Neural crest cell (in vitro differentiated cells): ENCODE measurements at regions not wholly inside any gene's neighbourhood (a gene's known extent, or its start where the extent isn't known, plus 50 kb on each side); places are given as distances from the start of the nearest gene placed in this dataset.
"Not testable (repeated sequence)": the region's sequence is repeated elsewhere in the genome, so short reads cannot be mapped to it uniquely, and the experiment has no call there.

Experiments used
- DNase-seq: peaks from one replicate; pipeline ENCODE4 v3.0.0; 2021; ENCODE audit warnings: low read depth, mixed read lengths, low spot score
- H3K27ac Mint-ChIP-seq: one replicate; pipeline ENCODE4 v1.8.0; 2021; ENCODE audit warnings: mild to moderate bottlenecking, mixed read lengths; ENCODE audit not compliant: unreplicated experiment
- H3K27me3 Mint-ChIP-seq: 2 replicates; pipeline ENCODE4 v1.8.0; 2021; ENCODE audit warnings: low read depth, mild to moderate bottlenecking, mixed read lengths
- H3K36me3 Mint-ChIP-seq: 2 replicates; pipeline ENCODE4 v1.8.0; 2021; ENCODE audit warnings: low read depth, mild to moderate bottlenecking, mixed read lengths
- H3K4me1 Mint-ChIP-seq: 2 replicates; pipeline ENCODE4 v1.8.0; 2021; ENCODE audit warnings: mixed read lengths
- H3K4me3 Mint-ChIP-seq: one replicate; pipeline ENCODE4 v1.8.0; 2021; ENCODE audit warnings: mild to moderate bottlenecking, mixed read lengths
- H3K9me3 Mint-ChIP-seq: 2 replicates; pipeline ENCODE4 v1.8.0; 2021; ENCODE audit warnings: mixed read lengths
- TF ChIP-seq, protein P1 (sequence below): fragments of 200-600 bp; sonication (generic); conservative IDR thresholded peaks from 2 replicates; pipeline ENCODE4 v1.5.0; 2021; ENCODE audit warnings: antibody characterized with exemption, mild to moderate bottlenecking

DNA sequence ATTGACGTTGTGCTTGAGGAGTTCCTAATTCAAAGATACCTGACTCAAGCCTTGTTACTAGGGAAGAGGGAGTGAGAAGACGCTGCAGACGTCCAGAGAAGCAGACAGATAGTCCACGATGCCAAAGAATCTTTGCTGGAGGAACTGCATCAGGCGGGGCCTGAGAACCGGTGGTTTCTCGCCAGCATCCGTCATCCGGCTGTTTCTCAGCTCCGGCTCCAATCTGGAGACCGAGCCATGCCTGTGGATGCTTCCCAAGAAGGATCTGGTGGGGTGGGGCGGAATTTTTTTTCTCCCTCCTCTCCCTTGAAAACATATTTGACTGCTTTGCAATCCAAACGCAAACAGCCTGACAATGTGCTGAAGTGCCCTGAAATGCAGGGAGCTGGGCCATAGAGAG lies 125.8 kb upstream of the SRSF6 start:
- peaks cover 3% of the 10 kb centered on the region for H3K36me3 Mint-ChIP-seq
- H3K4me3 Mint-ChIP-seq, result no peak overlapping the region
- TF ChIP-seq, protein P1, sequence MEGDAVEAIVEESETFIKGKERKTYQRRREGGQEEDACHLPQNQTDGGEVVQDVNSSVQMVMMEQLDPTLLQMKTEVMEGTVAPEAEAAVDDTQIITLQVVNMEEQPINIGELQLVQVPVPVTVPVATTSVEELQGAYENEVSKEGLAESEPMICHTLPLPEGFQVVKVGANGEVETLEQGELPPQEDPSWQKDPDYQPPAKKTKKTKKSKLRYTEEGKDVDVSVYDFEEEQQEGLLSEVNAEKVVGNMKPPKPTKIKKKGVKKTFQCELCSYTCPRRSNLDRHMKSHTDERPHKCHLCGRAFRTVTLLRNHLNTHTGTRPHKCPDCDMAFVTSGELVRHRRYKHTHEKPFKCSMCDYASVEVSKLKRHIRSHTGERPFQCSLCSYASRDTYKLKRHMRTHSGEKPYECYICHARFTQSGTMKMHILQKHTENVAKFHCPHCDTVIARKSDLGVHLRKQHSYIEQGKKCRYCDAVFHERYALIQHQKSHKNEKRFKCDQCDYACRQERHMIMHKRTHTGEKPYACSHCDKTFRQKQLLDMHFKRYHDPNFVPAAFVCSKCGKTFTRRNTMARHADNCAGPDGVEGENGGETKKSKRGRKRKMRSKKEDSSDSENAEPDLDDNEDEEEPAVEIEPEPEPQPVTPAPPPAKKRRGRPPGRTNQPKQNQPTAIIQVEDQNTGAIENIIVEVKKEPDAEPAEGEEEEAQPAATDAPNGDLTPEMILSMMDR, result no peak
- peaks cover 4% of the 10 kb centered on the region for H3K27me3 Mint-ChIP-seq
- DNase-seq, result no peak
- H3K9me3 Mint-ChIP-seq, result peaks cover 19% of the 10 kb centered on the region
- no peaks in the 10 kb centered on the region for H3K4me1 Mint-ChIP-seq
- no peak overlapping the region for H3K27ac Mint-ChIP-seq

DNA sequence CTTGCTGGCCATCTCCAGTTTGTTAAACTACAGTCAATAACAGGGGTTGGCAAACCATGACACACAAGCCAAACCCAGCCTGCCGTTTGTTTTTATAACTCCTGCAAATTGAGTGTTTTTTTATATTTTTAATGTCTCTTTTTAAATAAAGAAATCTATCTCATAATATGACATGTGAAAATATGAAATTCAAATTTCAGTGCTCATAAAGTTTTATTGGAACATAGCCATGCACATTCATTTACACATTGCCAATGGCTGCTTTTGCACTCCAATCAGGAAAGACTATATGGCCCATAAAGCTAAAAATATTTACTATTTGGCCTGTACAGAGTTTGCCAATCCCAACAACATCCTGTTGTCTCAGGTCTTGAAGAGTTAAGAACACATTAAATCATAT lies 129.0 kb upstream of the SRSF6 start:
- Mint-ChIP-seq H3K27me3 (peaks cover 4% of the 10 kb centered on the region), H3K4me3 (no peak overlapping the region), H3K27ac (no peak overlapping the region), H3K36me3 (no peaks in the 10 kb centered on the region), H3K4me1 (no peaks in the 10 kb centered on the region), H3K9me3 (peaks cover 5% of the 10 kb centered on the region)
- DNase-seq, result no peak
- TF ChIP-seq, protein P1, result no peak

DNA sequence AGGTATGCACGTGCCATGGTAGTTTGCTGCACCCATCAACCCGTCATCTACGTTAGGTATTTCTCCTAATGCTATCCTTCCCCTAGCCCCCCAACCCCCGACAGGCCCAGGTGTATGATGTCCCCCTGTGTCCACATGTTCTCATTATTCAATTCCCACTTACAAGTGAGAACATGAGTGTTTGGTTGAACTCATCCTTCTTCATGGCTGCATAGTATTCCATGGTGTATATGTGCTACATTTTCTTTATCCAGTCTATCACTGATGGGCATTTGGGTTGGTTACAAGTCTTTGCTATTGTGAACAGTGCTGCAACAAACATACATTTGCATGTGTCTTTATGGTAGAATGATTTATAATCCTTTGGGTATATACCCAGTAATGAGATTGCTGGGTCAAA lies 130.5 kb upstream of the SRSF6 start:
- not testable (repeated sequence) for H3K36me3 Mint-ChIP-seq, H3K27me3 Mint-ChIP-seq

DNA sequence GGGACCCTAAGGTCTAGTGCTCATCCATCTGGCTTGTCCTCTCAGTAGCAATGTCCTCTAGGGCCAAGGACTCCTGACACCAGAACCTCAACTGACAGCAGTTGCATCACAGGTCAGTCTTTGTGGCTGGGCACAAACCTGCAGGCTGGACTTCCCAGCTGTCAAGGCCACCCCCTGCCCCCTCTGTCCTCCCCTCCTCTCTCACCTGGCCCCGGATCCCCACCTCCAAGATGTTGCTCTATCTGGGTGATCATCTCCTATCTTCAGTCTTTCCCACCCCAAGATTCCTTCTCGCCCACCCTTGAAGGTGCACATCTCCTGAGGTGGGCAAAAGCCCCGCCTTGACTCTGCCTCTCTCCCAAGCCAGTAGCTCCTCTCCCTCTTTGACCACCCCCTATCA lies 131.8 kb upstream of the SRSF6 start:
- peaks cover 2% of the 10 kb centered on the region for H3K27me3 Mint-ChIP-seq
- H3K27ac Mint-ChIP-seq, result no peak overlapping the region
- H3K9me3 Mint-ChIP-seq, result peaks cover 2% of the 10 kb centered on the region
- DNase-seq, result no peak
- H3K4me1 Mint-ChIP-seq, result no peaks in the 10 kb centered on the region
- TF ChIP-seq, protein P1, result no peak
- no peak overlapping the region for H3K4me3 Mint-ChIP-seq
- no peaks in the 10 kb centered on the region for H3K36me3 Mint-ChIP-seq

More for the DNA sequence above, 130.5 kb upstream of the SRSF6 start:
- H3K9me3 Mint-ChIP-seq, DNase-seq, H3K4me1 Mint-ChIP-seq, H3K27ac Mint-ChIP-seq, H3K4me3 Mint-ChIP-seq: not testable (repeated sequence)

DNA sequence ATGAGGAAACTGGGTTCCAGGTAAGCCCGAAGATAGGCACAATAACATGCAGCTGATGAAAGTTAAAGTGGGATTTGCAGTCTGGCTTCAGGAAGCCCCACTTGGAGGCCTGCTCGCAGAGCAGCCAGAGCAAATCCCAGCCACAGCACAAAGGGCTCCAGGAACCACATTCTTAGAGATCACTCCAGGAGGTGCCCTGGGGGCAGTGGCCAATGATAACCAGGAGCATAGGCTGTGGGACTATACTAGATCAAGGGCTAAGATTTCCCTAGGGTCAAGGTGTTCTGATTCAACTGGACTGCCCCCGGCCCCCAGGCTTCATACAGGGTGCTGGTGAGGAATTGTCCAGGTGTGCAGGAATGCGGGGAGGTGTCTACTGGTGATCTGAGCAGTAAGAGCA lies 133.9 kb upstream of the PTPRT start:
- DNase-seq, result no peak
- peaks cover 2% of the 10 kb centered on the region for H3K27me3 Mint-ChIP-seq
- TF ChIP-seq, protein P1, result no peak
- H3K4me3 Mint-ChIP-seq, result no peak overlapping the region
- no peaks in the 10 kb centered on the region for H3K36me3 Mint-ChIP-seq
- H3K4me1 Mint-ChIP-seq, result no peaks in the 10 kb centered on the region
- no peak overlapping the region for H3K27ac Mint-ChIP-seq
- peaks cover 2% of the 10 kb centered on the region for H3K9me3 Mint-ChIP-seq

DNA sequence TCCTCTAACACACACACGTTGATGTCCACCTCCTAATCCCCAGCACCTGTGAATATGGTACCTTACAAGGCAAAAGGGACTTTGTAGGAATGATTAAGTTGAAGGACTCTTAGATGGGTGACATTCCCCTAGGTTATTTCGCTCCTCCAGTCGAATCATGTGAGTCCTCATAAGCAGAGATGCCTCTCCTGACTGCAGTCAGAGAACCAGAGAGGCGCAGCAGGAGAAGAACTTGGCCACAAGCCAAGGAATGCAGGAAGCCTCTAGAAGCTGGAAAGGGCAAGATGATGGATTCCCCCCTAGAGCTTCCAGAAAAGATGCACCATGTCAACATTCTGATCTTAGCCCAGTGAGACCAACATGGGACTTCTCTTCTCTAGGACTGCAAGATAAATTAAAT lies 133.1 kb upstream of the PTPRT start:
- DNase-seq, result no peak
- Mint-ChIP-seq H3K9me3 (peaks cover 2% of the 10 kb centered on the region), H3K27ac (no peak overlapping the region), H3K4me3 (no peak overlapping the region), H3K36me3 (no peaks in the 10 kb centered on the region), H3K4me1 (no peaks in the 10 kb centered on the region), H3K27me3 (peaks cover 3% of the 10 kb centered on the region)
- TF ChIP-seq, protein P1, result no peak
